H1 (cell line): ENCODE measurements at regions not wholly inside any gene's neighbourhood (a gene's known extent, or its start where the extent isn't known, plus 50 kb on each side); places are given as distances from the start of the nearest gene placed in this dataset.
"Not testable (repeated sequence)": the region's sequence is repeated elsewhere in the genome, so short reads cannot be mapped to it uniquely, and the experiment has no call there.

Experiments
- CTCF ChIA-PET: fragments of 300-600 bp; sonication (Branson Sonifier 250); formaldehyde crosslinking; loops from one replicate; lab custom pipeline; 2021; ENCODE audit not compliant: partially characterized antibody; lab: Charles Lee
- POLR2A ChIA-PET: fragments of 300-600 bp; sonication (Branson Sonifier 250); formaldehyde crosslinking; loops from one replicate; lab custom pipeline; 2021; ENCODE audit warnings: inconsistent platforms; ENCODE audit not compliant: partially characterized antibody; lab: Charles Lee
- DNase-seq, 2 experiments: peaks; one replicate each; pipeline versions ENCODE4 v3.0.0 to v3.0.0-alpha.2; 2010 to 2022; ENCODE audit warnings: low spot score in 2 of 2, low read depth in 1 of 2, mixed read lengths in 1 of 2
- FAIRE-seq: peaks from 2 replicates; lab custom pipeline; 2011; peaks lifted over from hg19 to GRCh38; lab: Jason Lieb, UNC
- H2AFZ ChIP-seq: 2 replicates; pipeline ENCODE4 v1.8.1; 2012; ENCODE audit warnings: low read length, inconsistent platforms
- H2AK5ac ChIP-seq: 2 replicates; pipeline ENCODE4 v1.6.1; 2013; ENCODE audit warnings: low read depth, low read length
- H2BK120ac ChIP-seq: replicated peaks from 2 replicates; pipeline ENCODE3; 2013; ENCODE audit warnings: low read depth, low read length, inconsistent platforms
- H2BK12ac ChIP-seq: 2 replicates; pipeline ENCODE4 v1.6.1; 2013; ENCODE audit warnings: low read depth, low read length
- H2BK15ac ChIP-seq: 2 replicates; pipeline ENCODE4 v1.6.1; 2013; ENCODE audit warnings: low read length
- H2BK20ac ChIP-seq: 2 replicates; pipeline ENCODE4 v1.6.1; 2013; ENCODE audit warnings: low read length
- H2BK5ac ChIP-seq: 2 replicates; pipeline ENCODE4 v1.6.1; 2013; ENCODE audit warnings: low read depth, low read length
- H3K14ac ChIP-seq: 2 replicates; pipeline ENCODE4 v1.6.1; 2013; ENCODE audit warnings: inconsistent platforms; ENCODE audit not compliant: insufficient read length
- H3K18ac ChIP-seq: 2 replicates; pipeline ENCODE4 v1.6.1; 2013; ENCODE audit warnings: low read length; ENCODE audit errors: extremely low read depth
- H3K23ac ChIP-seq: 2 replicates; pipeline ENCODE4 v1.6.1; 2013; ENCODE audit warnings: inconsistent platforms; ENCODE audit not compliant: insufficient read length
- H3K23me2 ChIP-seq: 2 replicates; pipeline ENCODE4 v1.6.1; 2013; ENCODE audit warnings: low read depth, low read length
- H3K27ac ChIP-seq: 2 replicates; pipeline ENCODE4 v1.6.1; 2011; ENCODE audit warnings: low read depth, low read length, inconsistent platforms
- H3K27me3 ChIP-seq, 4 experiments: replicated peaks in 1 of 4; 1 replicate in 1 of 4; 2 replicates in 3 of 4; pipeline versions ENCODE4 v1.6.1 to v1.8.1; 2011 to 2013; ENCODE audit warnings: low read length in 3 of 4, mild to moderate bottlenecking in 3 of 4, inconsistent platforms in 2 of 4, mixed read lengths in 2 of 4, moderate library complexity in 1 of 4; ENCODE audit not compliant: control insufficient read depth in 3 of 4, insufficient read depth in 3 of 4; ENCODE audit errors: extremely low read depth in 1 of 4
- H3K36me3 ChIP-seq, 4 experiments: 2 replicates each; pipeline versions ENCODE4 v1.6.1 to v1.8.1; 2011 to 2013; ENCODE audit warnings: mild to moderate bottlenecking in 4 of 4, low read length in 3 of 4, moderate library complexity in 2 of 4, control low read depth in 1 of 4, inconsistent platforms in 1 of 4; ENCODE audit not compliant: insufficient read depth in 4 of 4, control insufficient read depth in 2 of 4
- H3K4ac ChIP-seq: replicated peaks from 2 replicates; pipeline ENCODE3; 2013; ENCODE audit warnings: low read length, low read depth, mixed read lengths, inconsistent platforms; ENCODE audit not compliant: insufficient read length
- H3K4me1 ChIP-seq, 4 experiments: replicated peaks in 1 of 4; 1 replicate in 1 of 4; 2 replicates in 3 of 4; pipeline versions ENCODE4 v1.6.1 to v1.8.1; 2011 to 2013; ENCODE audit warnings: low read length in 3 of 4, inconsistent platforms in 2 of 4, mixed read lengths in 1 of 4; ENCODE audit not compliant: insufficient read depth in 4 of 4, control insufficient read depth in 3 of 4
- H3K4me2 ChIP-seq, 2 experiments: 2 replicates each; pipeline versions ENCODE4 v1.6.1 to v1.8.1; 2011 to 2013; ENCODE audit warnings: low read depth in 2 of 2, low read length in 2 of 2, control low read depth in 1 of 2, inconsistent platforms in 1 of 2, mild to moderate bottlenecking in 1 of 2; ENCODE audit not compliant: insufficient read depth in 1 of 2
- H3K4me3 ChIP-seq, 4 experiments: fragments of 200-600, 300-600 bp in 1 of 4; sonication (generic), shearing (Covaris generic), sonication (Bioruptor Twin) in 1 of 4; 2 replicates each; pipeline versions ENCODE4 v1.5.1 to v1.8.1; 2011 to 2016; ENCODE audit warnings: low read length in 4 of 4, low read depth in 3 of 4, control low read depth in 2 of 4, inconsistent platforms in 2 of 4, mild to moderate bottlenecking in 2 of 4, mixed read lengths in 1 of 4, moderate library complexity in 1 of 4; ENCODE audit not compliant: insufficient read depth in 2 of 4; ENCODE audit errors: extremely low read depth in 1 of 4
- H3K56ac ChIP-seq: replicated peaks from 2 replicates; pipeline ENCODE3; 2013; ENCODE audit warnings: low read depth, mild to moderate bottlenecking, mixed read lengths, low read length, inconsistent platforms; ENCODE audit not compliant: insufficient read length
- H3K79me1 ChIP-seq: 2 replicates; pipeline ENCODE4 v1.6.1; 2013; ENCODE audit warnings: low read depth, low read length, control low read depth
- H3K79me2 ChIP-seq, 2 experiments: 2 replicates each; pipeline versions ENCODE4 v1.6.1 to v1.8.1; 2012 to 2013; ENCODE audit warnings: low read length in 2 of 2, mild to moderate bottlenecking in 2 of 2, inconsistent platforms in 1 of 2; ENCODE audit not compliant: insufficient read depth in 2 of 2, control insufficient read depth in 1 of 2
- H3K9ac ChIP-seq, 4 experiments: replicated peaks in 1 of 4; 1 replicate in 1 of 4; 2 replicates in 3 of 4; pipeline versions ENCODE4 v1.6.1 to v1.8.1; 2011 to 2013; ENCODE audit warnings: low read depth in 3 of 4, low read length in 3 of 4, control low read depth in 2 of 4, mild to moderate bottlenecking in 2 of 4, moderate library complexity in 2 of 4, inconsistent platforms in 1 of 4; ENCODE audit errors: extremely low read depth in 1 of 4
- H3K9me3 ChIP-seq, 2 experiments: 2 replicates each; pipeline versions ENCODE4 v1.6.1 to v1.8.1; 2012 to 2013; ENCODE audit warnings: mild to moderate bottlenecking in 2 of 2, moderate library complexity in 2 of 2, control low read depth in 1 of 2, inconsistent platforms in 1 of 2, low read depth in 1 of 2, low read length in 1 of 2, mixed read lengths in 1 of 2; ENCODE audit not compliant: insufficient read depth in 2 of 2
- H4K20me1 ChIP-seq, 2 experiments: replicated peaks in 1 of 2; 2 replicates each; pipeline versions ENCODE3 to v1.8.1; 2011 to 2013; ENCODE audit warnings: inconsistent platforms in 2 of 2, low read length in 2 of 2, mild to moderate bottlenecking in 1 of 2; ENCODE audit not compliant: insufficient read depth in 2 of 2, control insufficient read depth in 1 of 2
- H4K5ac ChIP-seq: 2 replicates; pipeline ENCODE4 v1.6.1; 2013; ENCODE audit warnings: low read length, low read depth, mixed read lengths, inconsistent platforms; ENCODE audit not compliant: insufficient read length
- H4K8ac ChIP-seq: 2 replicates; pipeline ENCODE4 v1.8.0; 2013; ENCODE audit warnings: mild to moderate bottlenecking, moderate library complexity, low read length, inconsistent platforms; ENCODE audit not compliant: insufficient read depth; ENCODE audit errors: extremely low read depth
- H4K91ac ChIP-seq: replicated peaks from 2 replicates; pipeline ENCODE3; 2013; ENCODE audit warnings: low read length, mixed read lengths, inconsistent platforms; ENCODE audit not compliant: insufficient read length
- WGBS, 2 experiments: shearing (Covaris generic) in 1 of 2; methylation state at CpG; one replicate each; pipeline versions ENCODE4 v1.1.6 to v1.1.7; 2013 to 2015; ENCODE audit warnings: low lambda C conversion rate in 2 of 2, mixed read lengths in 2 of 2, inconsistent platforms in 1 of 2, low coverage in 1 of 2, missing lambda C conversion rate in 1 of 2; ENCODE audit not compliant: insufficient replicate concordance in 2 of 2, insufficient coverage in 1 of 2, insufficient read length in 1 of 2; ENCODE audit errors: extremely low coverage in 1 of 2, missing lambda C conversion rate in 1 of 2; 5-methylcytosine and 5-hydroxymethylcytosine counted together

DNA sequence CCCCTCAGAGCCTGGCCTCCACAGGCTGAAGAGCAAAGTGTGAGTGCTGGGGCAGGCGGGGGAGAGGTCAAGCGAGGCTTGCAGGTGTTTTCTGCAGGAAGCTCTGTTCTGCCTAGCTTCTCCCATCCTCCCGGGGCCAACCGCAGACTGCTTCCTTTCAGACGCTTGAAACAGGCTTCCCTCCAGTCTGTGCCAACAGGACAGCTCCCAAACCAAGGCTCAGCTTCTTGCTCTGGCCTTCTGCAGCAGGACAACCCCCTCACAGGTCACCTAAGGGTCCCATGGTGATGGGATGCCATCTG is 120.8 kb downstream of the LRRC37A3 start:
- H3K9ac ChIP-seq, H3K23me2 ChIP-seq, H3K56ac ChIP-seq, H3K27ac ChIP-seq, H3K9me3 ChIP-seq, H3K36me3 ChIP-seq, H2BK12ac ChIP-seq, H3K4me3 ChIP-seq, H3K79me2 ChIP-seq, H3K27me3 ChIP-seq, H2BK5ac ChIP-seq, H3K14ac ChIP-seq, H2AK5ac ChIP-seq, DNase-seq, H2AFZ ChIP-seq, POLR2A ChIA-PET, H3K4me2 ChIP-seq, H3K4me1 ChIP-seq, H4K5ac ChIP-seq, H3K23ac ChIP-seq, H3K79me1 ChIP-seq, H3K18ac ChIP-seq, FAIRE-seq, H4K20me1 ChIP-seq, H3K4ac ChIP-seq, CTCF ChIA-PET, H4K8ac ChIP-seq, H2BK20ac ChIP-seq, H2BK120ac ChIP-seq, H4K91ac ChIP-seq, H2BK15ac ChIP-seq: not testable (repeated sequence)
- 85% methylated on average over 5 of the region's 5 CpGs; no CpG with 5 or more reads in 1 of the 2 experiments for WGBS, 2 experiments
